ENCODE measurements at regions not wholly inside any gene's neighbourhood (a gene's known extent, or its start where the extent isn't known, plus 50 kb on each side); places are given as distances from the start of the nearest gene placed in this dataset.

- H3K36me3 Mint-ChIP-seq (ENCODE audit: low read depth) = peaks cover 4% of the 10 kb centered on the region
- peak overlapping the region in 2 of 3 experiments; percentile 11 to 18 for H3K27ac Mint-ChIP-seq
- no peaks in the 10 kb centered on the region for H3K4me1 Mint-ChIP-seq
- H3K27me3 Mint-ChIP-seq (ENCODE audit: low read depth) = no peaks in the 10 kb centered on the region
- no peak for TF ChIP-seq CTCF (IDR thresholded peaks at IDR 0.05; ENCODE audit: unreplicated experiment in 3 of 3)
- no peak overlapping the region for H3K4me3 Mint-ChIP-seq
- no peaks in the 10 kb centered on the region for H3K9me3 Mint-ChIP-seq
Observed at GRCh38 chr12:79534029-79534867, 156.5 kb downstream of the PAWR start.

GRCh38 chr12:79532907-79533288 is 157.9 kb downstream of the PAWR start:
- TF ChIP-seq CTCF (IDR thresholded peaks at IDR 0.05; ENCODE audit: unreplicated experiment in 3 of 3) = no peak
- peaks cover 4% of the 10 kb centered on the region for H3K36me3 Mint-ChIP-seq (ENCODE audit: low read depth)
- no peaks in the 10 kb centered on the region for H3K9me3 Mint-ChIP-seq
- H3K4me3 Mint-ChIP-seq = no peak overlapping the region
- no peak overlapping the region for H3K27ac Mint-ChIP-seq
- H3K4me1 Mint-ChIP-seq = no peaks in the 10 kb centered on the region
- no peaks in the 10 kb centered on the region for H3K27me3 Mint-ChIP-seq (ENCODE audit: low read depth)

- Mint-ChIP-seq H3K27ac (no peak overlapping the region), H3K36me3 (ENCODE audit: low read depth) (peaks cover 4% of the 10 kb centered on the region), H3K9me3 (no peaks in the 10 kb centered on the region), H3K27me3 (ENCODE audit: low read depth) (no peaks in the 10 kb centered on the region), H3K4me1 (no peaks in the 10 kb centered on the region), H3K4me3 (no peak overlapping the region)
- no peak for TF ChIP-seq CTCF (IDR thresholded peaks at IDR 0.05; ENCODE audit: unreplicated experiment in 3 of 3)
Observed at GRCh38 chr12:79531518-79531917, 159.2 kb downstream of the PAWR start.

- Mint-ChIP-seq H3K27ac (no peak overlapping the region), H3K9me3 (no peaks in the 10 kb centered on the region), H3K36me3 (ENCODE audit: low read depth) (no peaks in the 10 kb centered on the region), H3K4me1 (peaks cover 4% of the 10 kb centered on the region), H3K27me3 (ENCODE audit: low read depth) (no peaks in the 10 kb centered on the region), H3K4me3 (no peak overlapping the region)
- no peak for TF ChIP-seq CTCF (IDR thresholded peaks at IDR 0.05; ENCODE audit: unreplicated experiment in 3 of 3)
Observed at GRCh38 chr12:79527473-79527872, 163.3 kb downstream of the PAWR start.

- Mint-ChIP-seq H3K27me3 (ENCODE audit: low read depth) (no peaks in the 10 kb centered on the region), H3K36me3 (ENCODE audit: low read depth) (no peaks in the 10 kb centered on the region), H3K4me1 (peaks cover 5% of the 10 kb centered on the region), H3K27ac (no peak overlapping the region), H3K9me3 (no peaks in the 10 kb centered on the region), H3K4me3 (no peak overlapping the region)
- TF ChIP-seq CTCF (IDR thresholded peaks at IDR 0.05; ENCODE audit: unreplicated experiment in 3 of 3) = no peak
Observed at GRCh38 chr12:79525357-79525756, 165.4 kb downstream of the PAWR start.

Data from nephron (organoid).